HG02970 (cell line): ENCODE measurements at regions not wholly inside any gene's neighbourhood (a gene's known extent, or its start where the extent isn't known, plus 50 kb on each side); places are given as distances from the start of the nearest gene placed in this dataset.

Source experiments
- ATAC-seq: cut with Tn5 transposase; IDR thresholded peaks from one replicate; pipeline ENCODE4 v1.9.1; 2021; ENCODE audit warnings: mild to moderate bottlenecking, moderate library complexity, moderate number of reproducible peaks; ENCODE audit not compliant: unreplicated experiment, low FRiP score

DNA sequence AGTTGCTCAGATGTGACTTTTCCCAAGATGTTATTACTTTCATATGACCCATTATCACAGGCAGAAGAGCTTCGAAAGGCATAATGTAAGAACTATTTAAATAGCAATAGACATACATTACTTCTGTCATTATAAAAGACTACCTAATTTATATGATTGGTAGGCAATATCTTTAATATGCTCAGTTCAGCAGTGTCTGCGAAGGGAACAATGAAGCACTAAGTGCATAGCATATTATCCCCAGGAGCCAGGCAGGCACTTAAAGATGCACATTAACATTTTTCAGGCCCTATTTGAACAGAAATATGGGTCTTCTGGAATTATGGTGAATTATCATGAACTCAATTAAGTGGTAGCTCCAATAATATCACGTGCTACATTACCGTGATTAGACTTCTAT lies 217.8 kb downstream of the EPM2A start:
- no peak for ATAC-seq

DNA sequence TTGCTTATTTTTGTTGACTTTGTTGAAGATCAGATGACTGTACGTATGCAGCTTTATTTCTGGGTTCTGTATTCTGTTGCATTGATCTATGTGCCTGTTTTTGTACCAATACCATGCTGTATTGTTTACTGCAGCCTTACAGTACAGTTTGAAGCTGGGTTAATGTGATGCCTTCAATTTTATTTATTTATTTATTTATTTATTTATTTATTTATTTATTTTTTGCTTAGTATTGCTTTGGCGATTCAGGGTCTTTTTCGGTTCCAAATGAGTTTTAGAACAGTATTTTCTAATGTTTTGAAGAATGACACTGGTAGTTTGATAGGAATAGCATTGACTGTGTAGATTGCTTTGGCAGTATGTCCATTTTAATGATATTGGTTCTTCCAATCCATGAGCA lies 210.3 kb downstream of the EPM2A start:
- no peak for ATAC-seq

DNA sequence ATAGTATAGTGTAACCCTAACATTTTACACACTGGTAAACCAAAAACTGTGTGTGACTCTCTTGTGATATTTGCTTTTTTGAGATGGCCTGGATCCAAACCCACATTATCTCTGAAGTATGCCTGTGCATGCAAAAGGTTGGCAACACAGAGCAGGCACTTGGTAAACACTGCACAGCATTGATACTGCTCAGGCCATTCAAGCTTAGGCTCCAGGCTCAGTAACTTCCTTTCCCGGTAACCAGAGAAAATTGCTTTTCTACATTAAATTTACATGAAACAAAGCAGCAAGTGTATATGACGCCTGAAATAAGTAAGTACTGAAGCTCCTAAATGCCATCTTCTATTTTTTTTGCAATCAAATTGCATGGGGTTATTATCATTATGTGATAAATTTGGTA lies 205.7 kb downstream of the EPM2A start:
- no peak for ATAC-seq

DNA sequence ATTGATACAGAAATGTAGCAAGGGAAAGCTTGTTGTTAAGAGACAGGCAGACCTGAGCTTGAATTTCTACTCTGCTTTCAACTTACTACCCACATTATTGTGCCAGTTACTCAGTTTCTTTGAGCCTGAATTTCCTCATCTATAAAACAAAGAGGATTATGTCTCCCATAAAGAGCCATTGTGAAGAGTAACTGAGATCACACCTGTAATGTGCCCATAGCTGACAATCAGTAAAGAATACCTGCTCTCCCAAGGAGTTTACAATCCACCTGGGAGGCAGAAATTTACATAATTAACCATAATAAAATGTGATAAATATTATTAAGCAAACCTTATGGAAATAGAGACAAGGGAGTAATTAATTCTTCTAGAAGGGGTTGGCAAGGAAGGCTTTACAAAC lies 204.9 kb downstream of the EPM2A start:
- ATAC-seq, result no peak

DNA sequence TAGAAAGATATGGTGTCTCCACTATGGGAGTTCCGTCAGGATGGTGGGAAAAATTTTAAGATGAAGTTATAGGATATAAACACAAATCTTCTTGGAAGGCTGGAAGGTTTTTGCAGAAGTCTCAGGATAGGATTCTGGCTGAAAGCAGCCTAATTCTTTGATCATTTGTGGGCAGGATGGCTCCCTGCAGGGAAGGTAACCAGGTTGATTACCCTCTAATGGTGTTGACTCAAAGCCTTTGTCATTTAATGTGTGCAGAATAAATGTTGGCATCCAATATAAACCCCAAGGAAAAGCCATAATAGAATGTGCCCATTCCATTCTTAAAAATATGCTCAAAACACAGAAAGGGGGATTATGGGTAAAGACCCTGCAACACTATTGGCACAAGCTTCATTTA lies 204.3 kb downstream of the EPM2A start:
- ATAC-seq, result no peak

DNA sequence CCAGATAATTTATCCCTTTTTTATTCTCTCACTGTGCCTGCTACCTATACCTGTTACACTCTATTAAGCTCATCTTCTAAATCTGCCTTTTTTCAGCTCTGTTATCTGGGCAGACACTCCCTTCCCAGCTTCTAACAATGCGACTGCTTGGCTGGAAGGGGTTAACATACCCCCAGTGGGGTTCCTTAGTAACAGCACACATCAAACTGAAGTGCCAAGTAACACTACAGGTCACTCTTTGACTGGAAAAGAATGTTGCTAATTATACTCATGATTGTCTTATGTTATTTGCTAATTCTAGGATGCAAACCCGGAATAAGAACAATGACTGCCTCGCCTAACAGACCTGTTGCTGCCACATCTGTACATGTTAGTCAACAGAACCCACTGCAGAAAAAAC lies 203.5 kb downstream of the EPM2A start:
- no peak for ATAC-seq

DNA sequence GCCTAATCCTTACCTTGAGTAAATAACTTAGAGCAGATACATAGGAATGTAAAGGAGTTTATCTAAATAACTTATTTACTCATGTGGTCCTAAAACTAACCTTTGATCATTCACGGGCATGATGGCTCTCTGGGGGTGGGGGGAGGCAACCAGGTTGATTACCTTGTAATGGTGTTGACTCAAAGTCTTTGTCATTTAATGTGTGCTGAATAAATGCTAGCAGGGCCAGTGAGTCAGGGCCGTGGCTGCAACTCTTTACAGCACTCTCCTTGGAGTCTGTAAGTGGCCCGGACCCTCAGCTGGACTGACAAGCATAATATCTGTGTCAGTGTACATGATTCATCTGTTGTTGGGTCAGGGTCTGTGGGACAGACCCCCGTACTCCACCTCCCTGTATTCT lies 203.0 kb downstream of the EPM2A start:
- no peak for ATAC-seq

DNA sequence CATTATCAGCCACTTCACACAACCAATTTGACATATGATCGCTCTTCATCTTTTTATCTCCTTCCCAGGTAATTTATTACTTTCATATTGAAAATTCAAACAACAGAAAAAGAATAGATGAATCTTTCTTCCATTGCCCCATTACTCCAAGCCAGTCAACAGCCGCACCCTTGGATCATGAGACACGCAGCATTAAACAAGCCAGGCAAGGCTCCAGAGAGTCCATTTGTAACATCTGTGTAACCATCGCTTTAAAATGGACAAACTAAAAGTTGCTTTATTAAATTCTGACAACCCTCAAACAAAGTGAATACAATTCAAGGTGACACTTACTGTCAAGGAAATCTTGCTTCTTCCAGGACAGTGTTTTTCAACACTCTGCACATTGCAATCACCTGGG lies 200.3 kb downstream of the EPM2A start:
- ATAC-seq, result no peak

DNA sequence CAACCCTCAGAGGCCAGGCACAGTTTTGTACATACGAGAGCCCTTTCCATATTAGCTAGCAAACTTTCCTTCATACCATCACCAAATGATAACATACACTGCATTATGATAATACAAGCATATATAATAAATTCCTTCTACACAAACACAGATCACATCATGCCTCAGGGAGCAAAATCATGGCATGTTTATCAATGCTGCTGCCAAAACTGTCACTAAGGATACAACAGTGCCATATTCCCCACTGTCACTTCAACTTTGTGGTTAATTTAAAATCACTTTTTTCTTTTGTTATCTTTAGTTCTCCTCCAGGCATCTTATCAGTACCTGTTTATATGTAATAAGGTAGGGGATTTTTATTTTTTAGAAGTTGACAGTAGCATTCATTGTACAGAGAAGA lies 196.3 kb downstream of the EPM2A start:
- ATAC-seq, result no peak

DNA sequence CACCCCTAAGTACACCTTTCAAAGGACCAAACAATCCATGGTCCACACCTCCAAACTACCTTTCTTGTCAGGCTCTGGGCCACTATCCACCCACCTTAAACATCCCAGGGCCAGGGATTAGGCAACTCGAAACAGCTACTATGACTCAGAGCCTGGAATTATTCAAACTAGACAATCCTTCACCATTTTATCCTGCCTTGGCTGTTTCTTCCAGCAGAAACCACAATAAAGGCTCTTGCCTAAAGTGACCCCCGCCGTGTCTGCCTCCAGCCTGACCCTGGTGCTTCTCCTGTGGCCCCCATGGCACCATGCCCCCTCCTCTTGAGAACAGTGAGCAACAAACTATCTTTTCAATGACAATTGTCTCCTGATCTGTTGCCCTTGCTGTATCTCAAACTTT lies 195.5 kb downstream of the EPM2A start:
- ATAC-seq, result no peak

DNA sequence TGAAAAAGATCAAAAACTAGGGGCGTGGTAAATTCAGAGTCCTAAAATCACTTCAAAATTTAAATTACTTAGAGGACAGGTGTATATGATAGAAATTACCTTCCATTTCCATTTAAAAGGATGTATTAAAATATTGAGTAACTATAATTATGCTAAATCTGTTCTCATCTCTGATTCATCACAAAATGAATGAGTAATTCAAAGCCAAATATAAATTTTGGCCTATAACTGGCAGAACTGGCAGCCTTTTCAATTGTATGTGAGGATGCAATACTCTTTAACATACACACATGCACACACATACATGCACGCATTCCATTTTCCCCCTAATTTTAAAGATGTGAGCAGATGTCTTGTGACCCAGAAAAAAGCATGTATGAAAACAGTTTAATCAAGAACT lies 194.6 kb downstream of the EPM2A start:
- ATAC-seq, result no peak

DNA sequence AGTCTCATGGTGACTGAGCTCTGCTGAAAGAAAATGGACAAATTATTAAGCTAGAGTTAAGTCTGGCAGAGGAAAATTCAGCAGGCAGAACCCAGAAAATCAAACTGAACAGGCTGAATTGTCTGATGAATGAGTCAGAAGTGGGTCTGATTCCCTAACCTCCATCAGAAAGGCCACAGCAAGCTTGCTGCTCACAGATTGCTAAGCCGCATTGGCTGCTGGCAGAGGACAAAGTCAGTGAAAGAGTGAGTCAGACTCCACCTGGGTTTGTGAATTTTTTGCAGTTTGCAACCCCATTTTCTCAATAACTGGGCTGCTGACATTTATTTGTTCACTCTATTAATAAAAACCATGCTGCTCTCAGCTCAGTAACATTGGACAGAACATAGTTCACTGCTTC lies 191.3 kb downstream of the EPM2A start:
- no peak for ATAC-seq

DNA sequence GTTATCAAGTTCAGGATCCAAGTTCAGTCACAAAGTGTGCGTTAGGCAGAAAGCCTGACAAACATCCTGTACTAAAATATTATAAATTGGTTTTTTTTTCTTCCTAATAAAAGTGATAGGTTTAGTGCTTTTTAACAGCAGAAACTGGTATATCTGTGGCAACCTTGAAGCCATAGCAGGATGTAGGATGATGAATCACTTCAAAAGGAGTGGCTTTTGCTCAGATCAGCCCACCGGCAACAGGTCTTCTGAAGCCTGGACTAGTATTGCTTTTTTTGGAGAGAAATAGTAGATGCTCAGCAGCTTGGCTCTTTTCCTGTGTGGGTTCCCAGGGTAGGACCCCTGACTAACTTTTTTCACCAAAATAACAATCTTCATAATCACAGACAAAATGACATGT lies 190.8 kb downstream of the EPM2A start:
- ATAC-seq, result no peak

DNA sequence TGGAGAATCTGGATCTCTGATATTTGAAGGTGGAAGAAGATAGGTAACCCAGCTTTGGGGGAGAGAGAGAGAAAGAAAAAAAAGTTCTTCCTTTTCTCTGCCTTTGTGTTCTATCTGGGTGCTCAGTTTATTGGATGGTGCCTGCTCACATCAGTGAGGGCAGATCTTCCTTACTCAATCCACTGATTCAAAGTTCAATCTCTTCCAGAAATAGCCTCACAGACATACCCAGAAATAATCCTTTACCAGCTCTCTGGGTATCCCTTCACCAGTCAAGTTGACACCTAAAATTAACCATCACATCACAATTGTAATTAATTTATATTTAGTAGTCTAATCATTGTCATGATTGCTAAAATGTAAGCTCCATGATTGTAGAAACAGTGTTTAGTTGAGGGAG lies 189.1 kb downstream of the EPM2A start:
- no peak for ATAC-seq

DNA sequence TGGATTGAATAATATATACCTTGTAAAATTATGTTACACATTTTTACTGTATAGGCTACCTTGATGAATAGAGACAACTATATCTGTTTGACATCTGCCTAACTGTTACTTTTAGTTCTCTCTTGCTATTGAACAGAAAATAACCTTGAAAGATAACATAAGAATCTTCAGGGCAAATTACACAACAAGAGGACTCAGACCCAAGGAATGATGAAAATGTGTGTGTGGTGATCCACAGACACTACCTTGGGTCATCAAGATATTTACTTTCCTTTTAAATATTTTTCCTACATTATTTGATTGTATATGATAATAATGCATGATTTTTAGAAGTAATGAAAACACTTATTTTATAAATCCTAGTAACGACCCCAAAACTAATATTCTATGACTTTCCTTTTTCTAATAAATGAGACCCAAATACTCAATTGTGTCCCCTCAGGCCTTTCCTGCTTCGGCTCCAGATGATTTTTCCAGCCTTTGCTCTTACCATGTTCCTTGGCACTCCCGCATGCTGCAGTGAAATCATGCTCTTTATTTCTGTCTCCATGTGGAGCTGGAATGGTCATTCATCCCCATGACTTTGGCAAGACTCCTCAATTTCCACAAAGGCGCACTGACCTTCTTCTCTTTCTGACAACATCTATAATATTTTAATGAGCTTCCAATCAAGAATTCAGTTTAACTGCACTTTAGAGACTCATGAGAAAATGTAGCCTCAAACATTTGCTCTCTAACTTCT lies 187.6 kb downstream of the EPM2A start:
- ATAC-seq, result no peak

DNA sequence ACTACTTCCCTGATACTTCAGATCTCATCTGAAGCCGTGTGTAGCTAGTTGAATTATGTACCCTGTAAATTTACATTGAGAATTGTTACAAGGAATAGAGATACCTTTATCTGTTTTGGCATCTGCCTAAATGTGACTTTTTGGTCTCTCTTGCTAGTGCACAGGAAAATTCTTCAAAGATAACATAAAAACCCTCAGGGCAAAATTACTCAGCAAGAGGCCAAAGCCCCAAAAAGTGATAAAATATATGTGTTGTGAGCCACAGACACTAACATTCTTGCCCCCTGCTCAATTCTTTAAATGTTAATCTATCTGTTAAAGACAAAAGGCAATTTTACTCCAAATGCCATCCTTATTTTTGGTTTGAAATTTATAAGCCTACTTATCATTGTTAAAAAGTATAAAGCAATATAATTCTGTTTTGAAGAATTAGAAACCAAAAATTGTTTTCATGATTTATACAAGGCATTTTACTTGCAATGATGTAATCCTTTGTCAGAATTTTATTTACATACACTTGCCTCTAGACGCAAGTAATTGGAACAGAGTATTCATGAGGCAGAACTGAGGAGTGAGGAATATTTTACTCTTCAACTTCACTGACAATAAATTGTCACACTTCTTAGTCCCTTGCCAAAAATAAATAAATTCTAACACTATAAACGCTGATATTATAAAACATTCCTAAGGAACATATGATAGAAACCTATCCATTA lies 186.2 kb downstream of the EPM2A start:
- ATAC-seq, result no peak

DNA sequence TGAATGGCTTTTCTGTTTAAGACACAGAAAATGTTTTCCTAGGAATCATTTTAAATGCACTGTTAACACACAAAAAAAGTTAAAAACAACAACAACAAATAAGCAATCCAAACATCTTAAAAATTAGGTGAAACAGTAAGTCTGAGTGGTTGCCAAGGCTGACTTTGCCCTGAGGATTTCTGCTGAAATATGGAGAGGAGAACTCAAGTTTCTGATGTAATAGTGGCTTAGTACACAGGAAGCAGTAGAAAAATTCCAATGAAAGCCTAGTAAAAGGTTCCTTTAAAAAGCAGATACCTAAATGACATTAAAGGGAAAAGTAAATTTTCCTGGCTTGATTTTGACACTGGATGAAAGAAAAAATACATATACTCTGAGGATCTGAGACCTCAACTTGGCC lies 184.2 kb downstream of the EPM2A start:
- no peak for ATAC-seq

DNA sequence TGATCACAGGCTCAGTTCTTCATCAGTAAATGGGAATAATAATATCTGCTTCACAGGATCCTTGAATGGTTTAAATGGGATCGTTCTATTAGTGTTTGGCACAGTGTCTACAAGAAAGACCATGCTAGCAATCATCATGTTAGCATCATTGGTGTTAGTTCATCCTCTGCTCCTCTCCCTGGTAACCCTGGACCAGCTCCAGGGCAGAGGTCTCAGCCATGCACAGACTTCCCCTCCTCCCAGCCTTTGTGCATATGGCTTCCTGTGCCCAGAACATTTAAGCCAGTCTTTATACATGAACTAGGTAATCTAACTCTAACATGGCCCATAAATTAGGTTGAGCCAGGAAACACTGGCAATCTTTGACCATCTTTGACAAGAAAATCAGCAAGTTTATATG lies 180.2 kb downstream of the EPM2A start:
- ATAC-seq, result no peak

DNA sequence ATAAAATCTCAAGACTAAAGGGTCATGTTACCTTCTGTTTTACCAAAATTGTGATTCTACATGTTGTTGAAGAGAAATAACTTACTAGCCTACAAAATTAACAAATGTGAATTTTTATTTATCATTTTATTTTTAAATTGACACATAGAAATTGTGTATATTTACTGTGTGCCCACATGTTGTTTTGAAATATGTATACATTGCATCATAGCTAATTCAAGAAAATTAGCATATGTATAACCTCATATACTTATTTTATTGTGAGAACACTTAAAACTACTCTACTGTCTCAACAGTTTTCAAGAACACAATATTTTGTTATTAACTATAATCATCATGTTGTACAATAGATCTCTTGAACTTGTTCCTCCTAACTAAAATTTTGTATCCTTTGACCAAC lies 177.8 kb downstream of the EPM2A start:
- ATAC-seq, result no peak

DNA sequence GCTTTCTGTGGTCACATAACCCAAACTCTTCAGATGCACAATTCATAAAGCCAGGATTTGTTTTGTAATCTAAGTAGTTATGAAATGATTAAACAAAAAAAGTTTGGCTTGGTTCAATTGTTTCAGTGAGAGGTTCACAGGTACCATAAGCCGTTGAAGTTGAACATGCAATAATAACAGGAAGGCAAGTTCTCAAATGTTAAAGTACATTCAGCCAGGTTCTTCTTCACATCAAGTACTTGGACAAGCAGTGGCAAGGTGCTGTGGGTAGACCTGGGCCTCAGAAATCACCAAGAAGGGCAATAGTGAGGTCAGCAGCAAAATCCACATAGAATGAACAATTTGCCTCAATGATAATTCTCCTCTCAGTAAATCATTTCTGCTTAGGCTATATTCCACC lies 175.5 kb downstream of the EPM2A start:
- no peak for ATAC-seq

DNA sequence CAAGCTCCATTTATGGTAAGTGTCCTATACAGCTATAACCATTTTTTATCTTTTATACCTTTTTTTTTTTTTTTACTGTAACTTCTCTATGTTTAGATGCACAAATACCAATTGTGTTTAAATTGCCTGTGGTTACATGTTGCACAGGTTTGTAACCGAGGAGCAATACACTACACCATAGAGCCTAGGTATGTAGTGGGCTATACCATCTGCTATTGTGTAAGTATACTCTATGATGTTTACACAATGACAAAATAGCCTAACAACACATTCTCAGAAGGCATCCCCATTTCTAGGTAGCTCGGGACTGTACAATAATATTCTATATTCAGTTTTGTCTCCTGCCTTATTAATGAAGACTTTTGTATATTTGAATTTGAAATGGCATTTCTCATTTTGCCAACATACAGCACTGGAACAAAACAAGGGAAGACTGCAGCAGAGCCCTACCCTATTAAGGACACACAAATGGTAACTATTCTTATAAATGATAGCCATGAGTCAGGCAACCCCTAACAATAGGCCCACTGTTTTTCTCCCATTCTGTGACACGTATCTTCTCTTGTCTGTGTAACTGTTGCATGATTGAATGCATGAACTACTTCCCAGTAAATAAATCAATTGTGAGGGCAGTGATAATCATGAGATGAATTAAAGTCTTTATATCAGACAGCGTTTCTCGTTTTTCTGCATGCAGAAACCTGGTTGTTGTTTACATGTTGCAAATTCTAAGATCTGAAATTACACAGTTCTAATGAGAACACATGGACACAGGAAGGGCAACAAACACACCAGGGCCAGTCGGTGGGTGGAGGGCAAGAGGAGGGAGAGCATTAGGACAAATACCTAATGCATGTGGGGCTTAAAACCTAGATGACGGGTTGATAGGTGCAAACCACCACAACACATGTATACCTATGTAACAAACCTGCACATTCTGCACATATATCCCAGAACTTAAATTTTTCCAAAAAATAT lies 173.9 kb downstream of the EPM2A start:
- ATAC-seq, result no peak
